GM13977 (cell line): ENCODE measurements at regions not wholly inside any gene's neighbourhood (a gene's known extent, or its start where the extent isn't known, plus 50 kb on each side); places are given as distances from the start of the nearest gene placed in this dataset.

Experiments used
- DNase-seq: peaks from one replicate; pipeline ENCODE4 v3.0.0; 2012; ENCODE audit warnings: low spot score
- in situ Hi-C: fragments of 300-500 bp; cut with MboI; formaldehyde crosslinking; loops from one replicate; pipeline ENCODE4 v1.12.0; 2022; ENCODE audit warnings: low sequenced_read_pairs, low pct_unique_long_range_greater_than_20kb, mixed read lengths, inconsistent platforms; ENCODE audit not compliant: unreplicated experiment
- TF ChIP-seq, protein P1 (sequence below): IDR thresholded peaks from 2 replicates; pipeline ENCODE4 v1.5.1; 2012; ENCODE audit warnings: mild to moderate bottlenecking, control low read depth; ENCODE audit not compliant: insufficient read depth; ENCODE audit errors: extremely low read depth, missing control alignments

DNA sequence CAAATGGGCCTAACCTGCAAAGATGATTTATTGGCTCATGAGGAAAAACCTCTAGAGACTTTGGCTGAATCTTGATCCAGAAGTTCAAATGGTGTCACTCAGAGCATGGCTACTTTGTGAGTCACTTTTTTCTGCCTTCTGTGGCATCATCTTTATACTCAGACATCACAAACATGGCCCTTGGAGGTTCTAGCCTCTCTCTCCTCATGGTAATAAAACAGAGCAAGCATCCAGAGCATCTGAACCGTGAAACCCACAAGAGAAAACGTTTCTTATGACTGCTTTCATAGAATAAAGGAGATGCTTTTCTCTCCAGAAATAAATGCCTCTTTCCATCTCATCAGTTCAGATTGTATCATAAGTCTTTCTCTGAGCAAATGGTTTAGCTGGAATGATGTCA is 780.3 kb downstream of the KCTD16 start:
- DNase-seq: no peak
- in situ Hi-C loops: no loop called here
- TF ChIP-seq, protein P1, sequence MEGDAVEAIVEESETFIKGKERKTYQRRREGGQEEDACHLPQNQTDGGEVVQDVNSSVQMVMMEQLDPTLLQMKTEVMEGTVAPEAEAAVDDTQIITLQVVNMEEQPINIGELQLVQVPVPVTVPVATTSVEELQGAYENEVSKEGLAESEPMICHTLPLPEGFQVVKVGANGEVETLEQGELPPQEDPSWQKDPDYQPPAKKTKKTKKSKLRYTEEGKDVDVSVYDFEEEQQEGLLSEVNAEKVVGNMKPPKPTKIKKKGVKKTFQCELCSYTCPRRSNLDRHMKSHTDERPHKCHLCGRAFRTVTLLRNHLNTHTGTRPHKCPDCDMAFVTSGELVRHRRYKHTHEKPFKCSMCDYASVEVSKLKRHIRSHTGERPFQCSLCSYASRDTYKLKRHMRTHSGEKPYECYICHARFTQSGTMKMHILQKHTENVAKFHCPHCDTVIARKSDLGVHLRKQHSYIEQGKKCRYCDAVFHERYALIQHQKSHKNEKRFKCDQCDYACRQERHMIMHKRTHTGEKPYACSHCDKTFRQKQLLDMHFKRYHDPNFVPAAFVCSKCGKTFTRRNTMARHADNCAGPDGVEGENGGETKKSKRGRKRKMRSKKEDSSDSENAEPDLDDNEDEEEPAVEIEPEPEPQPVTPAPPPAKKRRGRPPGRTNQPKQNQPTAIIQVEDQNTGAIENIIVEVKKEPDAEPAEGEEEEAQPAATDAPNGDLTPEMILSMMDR: no peak

DNA sequence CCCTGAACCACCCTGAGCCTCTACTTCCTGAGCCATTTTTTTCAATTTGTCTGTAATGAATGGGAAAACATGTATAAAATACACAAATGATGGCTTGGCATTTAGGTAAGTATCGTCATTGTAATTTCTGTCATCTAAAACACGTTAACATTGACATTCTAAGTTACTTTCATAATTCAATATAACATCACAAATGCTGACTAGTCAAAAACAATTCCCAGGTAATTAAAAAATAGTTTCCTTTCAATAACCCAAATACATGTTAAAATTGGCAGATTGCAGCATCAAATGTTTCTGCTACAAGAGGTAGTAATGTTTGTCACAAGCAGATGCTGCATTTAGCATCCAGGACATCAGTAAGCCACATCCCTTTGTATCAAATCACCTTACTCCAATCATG is 776.4 kb downstream of the KCTD16 start:
- no peak for DNase-seq
- TF ChIP-seq, protein P1: no peak
- in situ Hi-C loops: no loop called here

DNA sequence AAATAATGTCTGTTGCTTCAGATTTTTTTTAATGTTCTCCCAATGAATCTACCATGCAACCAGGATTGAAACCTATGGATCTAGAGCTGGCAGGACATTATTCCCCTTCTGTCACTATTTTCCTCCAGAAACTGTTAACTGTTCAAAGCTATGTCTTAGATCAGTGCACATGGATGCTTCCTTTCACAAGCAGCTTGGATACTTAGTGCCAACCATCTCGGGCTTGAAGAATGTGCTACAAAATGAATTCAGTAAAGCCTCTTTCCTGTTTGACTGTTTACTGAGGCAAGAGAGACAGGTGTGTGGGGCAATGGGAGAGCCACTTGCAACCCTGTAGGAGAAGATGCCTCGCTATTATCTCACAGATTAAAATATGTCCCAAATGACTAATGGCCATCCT is 774.8 kb downstream of the KCTD16 start:
- in situ Hi-C loops: no loop called here
- TF ChIP-seq, protein P1: no peak
- no peak for DNase-seq

DNA sequence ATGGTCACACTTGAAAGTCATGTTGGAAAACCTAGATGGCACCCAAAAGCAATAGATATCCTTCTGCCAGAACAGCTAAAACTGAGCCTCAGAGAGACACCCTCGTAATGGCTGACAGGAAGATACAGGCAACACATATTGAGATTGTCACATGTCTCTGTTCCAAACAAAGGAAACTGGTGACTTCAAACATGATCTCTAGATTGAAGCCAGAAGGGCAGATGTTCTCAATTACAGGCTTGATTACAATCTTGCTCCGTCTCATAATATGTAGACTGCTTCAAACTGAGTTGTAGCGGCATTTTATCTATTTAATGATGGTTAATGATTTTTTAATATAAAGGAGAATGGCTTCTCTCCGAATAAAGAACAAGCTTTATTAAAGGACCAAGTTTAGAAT is 774.3 kb downstream of the KCTD16 start:
- in situ Hi-C loops: no loop called here
- TF ChIP-seq, protein P1: no peak
- DNase-seq: no peak

DNA sequence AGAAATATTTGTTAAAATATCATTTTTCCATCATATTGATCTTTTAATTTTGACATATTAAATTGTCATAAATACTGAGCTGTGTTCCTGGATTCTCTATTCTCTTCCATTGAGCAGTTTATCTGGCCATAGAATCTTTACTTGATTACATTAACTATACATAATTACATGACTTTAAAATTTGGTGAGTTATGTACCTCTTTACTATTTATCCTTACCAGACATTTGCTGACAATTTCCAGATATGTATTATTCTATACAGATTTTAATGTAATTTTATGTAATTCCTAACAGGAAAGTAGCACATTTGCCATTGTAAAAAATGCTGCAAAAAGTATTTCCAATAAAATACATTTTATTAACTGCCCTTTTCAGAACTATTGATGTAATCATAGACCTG is 770.3 kb downstream of the KCTD16 start:
- TF ChIP-seq, protein P1: no peak
- DNase-seq: no peak
- in situ Hi-C loops: no loop called here

DNA sequence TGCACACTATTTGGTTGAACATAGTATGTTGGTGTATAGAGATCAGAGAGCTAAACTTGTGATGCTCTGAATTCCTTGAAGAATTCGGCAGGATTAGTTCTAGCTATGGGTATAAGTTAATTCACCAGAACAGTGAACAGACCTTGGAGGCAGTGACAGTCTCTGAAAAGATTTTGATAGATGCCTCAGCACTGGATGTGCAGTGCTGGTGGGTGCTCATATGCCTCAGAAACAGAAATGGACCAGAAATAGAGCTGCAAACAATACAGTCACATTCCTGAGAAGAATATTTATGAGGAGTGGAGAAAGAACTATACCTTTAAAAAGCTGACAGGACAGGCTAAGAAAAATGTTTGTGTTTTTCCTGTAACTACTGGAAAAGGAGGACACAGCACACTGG is 747.7 kb downstream of the KCTD16 start:
- TF ChIP-seq, protein P1: no peak
- no peak for DNase-seq
- in situ Hi-C loops: no loop called here

DNA sequence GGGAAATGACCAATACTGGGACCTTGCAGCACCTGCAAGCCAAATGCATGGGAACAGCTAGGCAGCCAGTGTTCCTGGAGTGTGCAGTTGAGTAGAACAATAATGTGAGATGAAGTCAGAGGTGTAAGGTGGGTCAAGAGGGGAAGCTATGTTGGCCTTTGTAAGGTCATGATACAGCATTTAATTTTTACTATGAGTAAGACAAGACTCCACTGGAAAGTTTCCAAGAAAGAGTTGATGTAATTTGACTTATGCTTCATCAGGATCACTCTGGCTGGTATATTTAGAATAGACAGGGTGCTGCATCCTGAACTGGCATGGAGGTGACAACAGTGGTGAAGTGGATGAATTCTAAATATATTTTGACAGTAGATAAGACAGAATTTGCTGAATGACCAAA is 744.8 kb downstream of the KCTD16 start:
- DNase-seq: no peak
- in situ Hi-C loops: no loop called here
- TF ChIP-seq, protein P1: no peak
